AG10803 (cell line): ENCODE measurements at regions not wholly inside any gene's neighbourhood (a gene's known extent, or its start where the extent isn't known, plus 50 kb on each side); places are given as distances from the start of the nearest gene placed in this dataset.

Source experiments
- DNase-seq: peaks from one replicate; pipeline ENCODE4 v3.0.0; 2010; ENCODE audit warnings: low read depth
- H3K4me3 ChIP-seq: 2 replicates; pipeline ENCODE4 v1.5.1; 2011; ENCODE audit warnings: mild to moderate bottlenecking, low read length, control low read depth
- TF ChIP-seq, protein P1 (sequence below): conservative IDR thresholded peaks from 2 replicates; pipeline ENCODE4 v1.5.1; 2011; ENCODE audit warnings: mild to moderate bottlenecking, low read length, control low read depth, inconsistent platforms

- TF ChIP-seq, protein P1, sequence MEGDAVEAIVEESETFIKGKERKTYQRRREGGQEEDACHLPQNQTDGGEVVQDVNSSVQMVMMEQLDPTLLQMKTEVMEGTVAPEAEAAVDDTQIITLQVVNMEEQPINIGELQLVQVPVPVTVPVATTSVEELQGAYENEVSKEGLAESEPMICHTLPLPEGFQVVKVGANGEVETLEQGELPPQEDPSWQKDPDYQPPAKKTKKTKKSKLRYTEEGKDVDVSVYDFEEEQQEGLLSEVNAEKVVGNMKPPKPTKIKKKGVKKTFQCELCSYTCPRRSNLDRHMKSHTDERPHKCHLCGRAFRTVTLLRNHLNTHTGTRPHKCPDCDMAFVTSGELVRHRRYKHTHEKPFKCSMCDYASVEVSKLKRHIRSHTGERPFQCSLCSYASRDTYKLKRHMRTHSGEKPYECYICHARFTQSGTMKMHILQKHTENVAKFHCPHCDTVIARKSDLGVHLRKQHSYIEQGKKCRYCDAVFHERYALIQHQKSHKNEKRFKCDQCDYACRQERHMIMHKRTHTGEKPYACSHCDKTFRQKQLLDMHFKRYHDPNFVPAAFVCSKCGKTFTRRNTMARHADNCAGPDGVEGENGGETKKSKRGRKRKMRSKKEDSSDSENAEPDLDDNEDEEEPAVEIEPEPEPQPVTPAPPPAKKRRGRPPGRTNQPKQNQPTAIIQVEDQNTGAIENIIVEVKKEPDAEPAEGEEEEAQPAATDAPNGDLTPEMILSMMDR = no peak
- no peak for DNase-seq
- no peak overlapping the region for H3K4me3 ChIP-seq
Measured at GRCh38 chr5:91528831-91529230, 145.7 kb upstream of the ARRDC3 start.

DNA sequence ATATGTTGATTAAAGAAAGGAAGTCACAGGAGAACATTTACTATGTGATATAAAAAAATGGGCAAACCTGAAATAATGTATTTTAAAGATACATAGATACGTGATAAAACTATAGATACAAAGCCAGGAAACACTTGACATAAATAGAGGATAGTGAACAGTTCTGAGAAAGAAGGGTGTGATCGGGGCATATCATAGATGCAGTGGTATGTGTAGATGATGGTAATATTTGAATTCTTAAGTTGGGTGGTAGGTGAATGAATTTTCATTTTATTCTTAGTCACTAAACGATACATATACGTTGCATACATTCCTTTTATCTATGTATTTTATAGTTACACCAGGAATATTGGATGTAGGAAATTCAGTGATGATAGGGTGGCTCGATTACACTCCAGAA is 138.7 kb upstream of the ARRDC3 start:
- TF ChIP-seq, protein P1 = no peak
- H3K4me3 ChIP-seq = no peak overlapping the region
- DNase-seq = no peak

- DNase-seq = no peak
- no peak overlapping the region for H3K4me3 ChIP-seq
- TF ChIP-seq, protein P1 = no peak
Measured at GRCh38 chr5:91521334-91521733, 138.2 kb upstream of the ARRDC3 start.

GRCh38 chr5:91514400-91514799 is 131.3 kb upstream of the ARRDC3 start:
- TF ChIP-seq, protein P1 = no peak
- no peak for DNase-seq
- no peak overlapping the region for H3K4me3 ChIP-seq

DNA sequence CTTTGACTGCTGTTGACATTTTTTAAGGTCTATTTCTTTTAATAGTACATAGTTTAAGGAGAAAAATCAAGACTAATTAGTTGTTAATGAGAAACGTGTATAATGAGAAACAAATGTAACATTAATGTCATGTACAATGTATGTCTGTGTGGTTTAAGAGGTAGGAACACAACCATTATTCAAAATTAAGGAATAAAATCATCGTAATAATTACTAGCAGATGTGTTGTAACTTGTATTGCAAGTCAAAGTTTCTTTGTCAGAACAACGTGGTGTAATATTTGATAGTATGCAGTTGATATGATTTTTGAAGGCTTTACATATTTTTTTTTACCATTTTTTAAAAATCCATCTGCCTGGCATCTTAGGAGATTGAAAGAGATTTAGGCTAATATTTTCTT is 120.2 kb upstream of the ARRDC3 start:
- TF ChIP-seq, protein P1 = no peak
- no peak overlapping the region for H3K4me3 ChIP-seq
- DNase-seq = no peak

DNA sequence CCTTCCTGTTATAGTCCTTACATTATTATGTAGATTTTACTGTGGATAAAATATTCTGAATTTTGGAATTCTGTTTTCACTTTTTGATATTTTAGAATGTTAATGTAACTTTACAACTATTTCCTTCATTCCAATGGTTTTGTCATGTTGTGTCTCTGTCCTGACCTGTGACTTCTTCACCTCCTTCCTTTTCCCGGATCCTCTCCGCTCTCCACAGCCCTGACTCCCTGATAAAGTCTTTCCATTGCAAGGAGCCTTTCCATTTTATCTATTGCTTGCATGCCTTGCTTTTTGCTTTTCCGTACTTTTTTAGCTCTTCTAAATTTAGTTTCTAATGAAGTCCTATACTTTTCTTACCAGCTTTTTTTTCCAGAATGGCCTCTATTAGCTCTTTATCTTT is 117.6 kb upstream of the ARRDC3 start:
- no peak for DNase-seq
- TF ChIP-seq, protein P1 = no peak
- no peak overlapping the region for H3K4me3 ChIP-seq

GRCh38 chr5:91499943-91500531 is 116.9 kb upstream of the ARRDC3 start:
- TF ChIP-seq, protein P1 = peak; percentile 72
- H3K4me3 ChIP-seq = no peak overlapping the region
- DNase-seq = peak; percentile 56
